Breast epithelium (tissue), 4 donors: ENCODE measurements at regions not wholly inside any gene's neighbourhood (a gene's known extent, or its start where the extent isn't known, plus 50 kb on each side); places are given as distances from the start of the nearest gene placed in this dataset.

ENCODE experiments used
- DNase-seq, 2 donors: peaks; one replicate each; pipeline ENCODE4 v3.0.0-alpha.2; 2019; ENCODE audit warnings: low spot score in 2 of 2
- H3K27ac ChIP-seq, 2 donors: fragments of 200-600 bp; sonication (generic) in 1 of 2; one replicate each; pipeline ENCODE4 v1.5.1; 2016 to 2019; ENCODE audit warnings: mild to moderate bottlenecking in 1 of 2
- H3K27me3 ChIP-seq, 2 donors: fragments of 200-600 bp; sonication (generic) in 1 of 2; one replicate each; pipeline versions ENCODE4 v1.5.1 to v1.6.0; 2017 to 2019; ENCODE audit warnings: control low read depth in 1 of 2, mild to moderate bottlenecking in 1 of 2
- H3K36me3 ChIP-seq: fragments of 200-600 bp; one replicate; pipeline ENCODE4 v1.5.1; 2019
- H3K4me1 ChIP-seq, 2 donors: fragments of 200-600 bp; sonication (generic); one replicate each; pipeline ENCODE4 v1.5.1; 2016 to 2019; ENCODE audit warnings: control low read depth in 1 of 2
- H3K4me3 ChIP-seq, 3 donors: fragments of 200-600 bp; sonication (generic); 1 replicate in 2 of 3; 2 replicates in 1 of 3; pipeline ENCODE4 v1.5.1; 2016 to 2019; ENCODE audit warnings: mild to moderate bottlenecking in 3 of 3, moderate library complexity in 2 of 3
- H3K9me3 ChIP-seq, 2 donors: fragments of 200-600 bp; sonication (generic) in 1 of 2; one replicate each; pipeline ENCODE4 v1.5.1; 2016 to 2019; ENCODE audit warnings: control low read depth in 1 of 2
- POLR2A ChIP-seq: fragments of 450-650 bp; IDR thresholded peaks from one replicate; pipeline ENCODE4 v1.6.1; 2016; ENCODE audit warnings: antibody characterized with exemption, mild to moderate bottlenecking, moderate library complexity
- POLR2AphosphoS5 ChIP-seq, 3 donors: sonication (generic); formaldehyde crosslinking; IDR thresholded peaks; one replicate each; pipeline ENCODE4 v1.6.1; 2017; ENCODE audit warnings: antibody characterized with exemption in 3 of 3
- intact Hi-C: fragments of 100-400 bp; cut with DNase I; formaldehyde crosslinking; loops from one replicate; pipeline ENCODE4 v1.15.1; 2023; ENCODE audit warnings: low total_unique reads
- TF ChIP-seq, protein P1 (sequence below), 3 donors: fragments of 450-650 bp; IDR thresholded peaks; one replicate each; pipeline ENCODE4 v1.5.1; 2016 to 2017; ENCODE audit warnings: antibody characterized with exemption in 3 of 3, mild to moderate bottlenecking in 3 of 3, moderate library complexity in 3 of 3

DNA sequence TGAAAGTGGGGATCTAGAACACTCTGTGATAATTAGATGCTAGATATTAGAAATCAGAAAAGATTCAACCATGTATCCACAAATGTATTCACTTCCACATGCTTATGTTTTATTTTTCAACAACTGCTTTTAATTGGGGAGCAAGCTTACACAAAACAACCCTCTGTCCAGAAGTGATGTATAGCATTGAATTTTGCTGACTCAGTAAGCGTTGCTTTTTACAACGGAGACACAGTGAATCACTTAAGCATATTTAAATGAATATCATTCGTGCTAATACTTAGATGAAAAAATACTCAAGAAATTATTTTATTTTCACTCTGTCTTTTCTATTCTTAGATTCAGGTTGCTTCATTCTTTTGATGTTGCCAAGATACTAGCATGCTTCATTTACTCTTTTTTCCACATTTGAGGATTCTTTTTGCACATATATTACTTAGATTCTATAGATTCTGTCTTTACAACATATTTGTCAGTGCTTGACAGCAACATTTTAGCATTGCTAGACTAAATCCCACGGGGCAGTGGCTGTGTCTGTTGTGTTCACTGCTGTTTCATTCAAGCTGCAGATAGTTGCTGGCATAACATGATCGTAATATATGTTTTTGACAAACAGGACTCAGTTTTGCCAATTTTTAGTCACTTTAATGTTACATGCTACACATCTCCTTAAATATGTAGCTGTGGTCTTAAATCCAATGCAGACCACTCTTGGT lies 1714.4 kb upstream of the SEL1L start:
- Histone ChIP-seq H3K36me3 (no peaks in the 10 kb centered on the region), H3K4me3 (no peak overlapping the region), H3K9me3 (peaks cover 3 to 9% of the 10 kb centered on the region in 2 donors), H3K4me1 (no peaks in the 10 kb centered on the region), H3K27me3 (no peaks in the 10 kb centered on the region), H3K27ac (no peak overlapping the region)
- no peak for DNase-seq
- intact Hi-C loops, result no loop called here
- TF ChIP-seq POLR2A (no peak), POLR2AphosphoS5 (IDR thresholded peaks at IDR 0.05) (no peak)
- TF ChIP-seq, protein P1, sequence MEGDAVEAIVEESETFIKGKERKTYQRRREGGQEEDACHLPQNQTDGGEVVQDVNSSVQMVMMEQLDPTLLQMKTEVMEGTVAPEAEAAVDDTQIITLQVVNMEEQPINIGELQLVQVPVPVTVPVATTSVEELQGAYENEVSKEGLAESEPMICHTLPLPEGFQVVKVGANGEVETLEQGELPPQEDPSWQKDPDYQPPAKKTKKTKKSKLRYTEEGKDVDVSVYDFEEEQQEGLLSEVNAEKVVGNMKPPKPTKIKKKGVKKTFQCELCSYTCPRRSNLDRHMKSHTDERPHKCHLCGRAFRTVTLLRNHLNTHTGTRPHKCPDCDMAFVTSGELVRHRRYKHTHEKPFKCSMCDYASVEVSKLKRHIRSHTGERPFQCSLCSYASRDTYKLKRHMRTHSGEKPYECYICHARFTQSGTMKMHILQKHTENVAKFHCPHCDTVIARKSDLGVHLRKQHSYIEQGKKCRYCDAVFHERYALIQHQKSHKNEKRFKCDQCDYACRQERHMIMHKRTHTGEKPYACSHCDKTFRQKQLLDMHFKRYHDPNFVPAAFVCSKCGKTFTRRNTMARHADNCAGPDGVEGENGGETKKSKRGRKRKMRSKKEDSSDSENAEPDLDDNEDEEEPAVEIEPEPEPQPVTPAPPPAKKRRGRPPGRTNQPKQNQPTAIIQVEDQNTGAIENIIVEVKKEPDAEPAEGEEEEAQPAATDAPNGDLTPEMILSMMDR (IDR thresholded peaks at IDR 0.05), result no peak

DNA sequence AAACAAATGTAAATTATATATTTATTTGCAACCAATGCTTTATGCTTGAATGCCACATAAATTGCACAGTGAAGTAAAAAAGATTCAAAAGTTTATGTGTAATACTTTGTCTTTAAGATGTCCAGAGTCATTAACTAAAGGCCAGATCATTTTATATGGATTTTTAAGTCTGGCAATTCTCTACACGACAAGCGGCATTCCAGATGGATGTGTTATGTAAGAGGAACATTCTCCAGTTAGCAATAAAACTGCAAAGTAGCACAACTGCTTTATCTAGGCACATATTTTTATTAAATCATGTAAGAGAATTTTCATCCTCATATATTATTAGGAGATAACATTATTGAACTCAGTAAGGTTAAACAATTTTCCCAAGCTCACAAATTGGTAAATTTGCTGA lies 1717.7 kb upstream of the SEL1L start:
- H3K4me1 ChIP-seq, result no peaks in the 10 kb centered on the region
- no peak overlapping the region for H3K27ac ChIP-seq
- no peak overlapping the region for H3K4me3 ChIP-seq
- H3K36me3 ChIP-seq, result no peaks in the 10 kb centered on the region
- intact Hi-C loops, result no loop called here
- DNase-seq, result no peak
- no peaks in the 10 kb centered on the region for H3K27me3 ChIP-seq
- TF ChIP-seq, protein P1 (IDR thresholded peaks at IDR 0.05), result no peak
- TF ChIP-seq POLR2A, result no peak
- no peak for TF ChIP-seq POLR2AphosphoS5 (IDR thresholded peaks at IDR 0.05)
- no peaks in the 10 kb centered on the region for H3K9me3 ChIP-seq

DNA sequence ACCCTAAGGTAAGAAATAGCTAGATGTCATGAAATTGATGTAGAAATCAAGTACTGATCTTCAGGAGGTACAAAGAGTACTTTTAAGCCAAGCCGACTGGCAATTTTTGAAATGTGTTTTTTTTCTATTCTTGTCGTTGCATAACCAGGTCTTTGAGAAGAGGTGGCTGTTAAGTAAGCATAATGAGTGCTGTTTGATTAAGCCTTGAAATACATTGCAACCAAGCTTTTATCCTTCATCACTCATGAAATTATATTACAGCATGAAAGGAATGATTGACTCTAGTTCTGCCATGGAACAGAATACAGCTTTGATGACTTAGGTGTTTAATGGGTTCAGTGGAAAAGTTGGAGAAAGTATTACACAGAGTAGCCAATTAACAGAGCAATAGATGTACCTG lies 1720.2 kb upstream of the SEL1L start:
- intact Hi-C loops, result no loop called here
- no peaks in the 10 kb centered on the region for H3K36me3 ChIP-seq
- TF ChIP-seq, protein P1 (IDR thresholded peaks at IDR 0.05), result no peak

GRCh38 chr14:83255015-83255726 lies 1721.5 kb upstream of the SEL1L start:
- DNase-seq, result no peak
- Histone ChIP-seq H3K27me3 (no peaks in the 10 kb centered on the region), H3K27ac (no peak overlapping the region), H3K9me3 (no peaks in the 10 kb centered on the region), H3K4me3 (no peak overlapping the region), H3K4me1 (no peaks in the 10 kb centered on the region), H3K36me3 (no peaks in the 10 kb centered on the region)
- no peak for TF ChIP-seq POLR2AphosphoS5 (IDR thresholded peaks at IDR 0.05)
- TF ChIP-seq, protein P1 (IDR thresholded peaks at IDR 0.05), result no peak
- no peak for TF ChIP-seq POLR2A
- intact Hi-C loops, result no loop called here

More for the DNA sequence above, 1720.2 kb upstream of the SEL1L start:
- no peak for DNase-seq
- Histone ChIP-seq H3K27ac (no peak overlapping the region), H3K9me3 (no peaks in the 10 kb centered on the region), H3K27me3 (no peaks in the 10 kb centered on the region), H3K4me3 (no peak overlapping the region), H3K4me1 (no peaks in the 10 kb centered on the region)

DNA sequence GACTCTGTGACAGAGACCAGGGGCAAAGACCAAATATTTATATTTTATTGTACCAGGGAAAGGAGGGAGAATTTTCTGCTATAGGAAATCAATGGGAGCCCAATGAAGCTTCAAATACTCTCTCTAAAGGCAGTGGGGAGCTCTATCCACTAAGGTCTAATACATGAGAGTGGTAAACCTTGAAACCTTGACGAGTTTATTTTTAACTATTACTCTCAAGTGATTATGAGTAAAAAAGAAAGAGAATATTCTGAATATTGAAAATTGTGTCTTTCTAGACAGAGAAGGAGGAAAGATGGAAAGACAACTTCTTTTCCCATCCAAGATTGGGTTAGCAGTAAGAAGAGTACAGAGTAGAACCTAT lies 1722.1 kb upstream of the SEL1L start:
- H3K27me3 ChIP-seq, result no peaks in the 10 kb centered on the region
- no peak overlapping the region for H3K4me3 ChIP-seq
- TF ChIP-seq, protein P1 (IDR thresholded peaks at IDR 0.05), result no peak
- TF ChIP-seq POLR2AphosphoS5 (IDR thresholded peaks at IDR 0.05) (no peak), POLR2A (no peak)
- no peaks in the 10 kb centered on the region for H3K9me3 ChIP-seq
- no peaks in the 10 kb centered on the region for H3K4me1 ChIP-seq
- intact Hi-C loops, result no loop called here
- H3K27ac ChIP-seq, result no peak overlapping the region
- no peak for DNase-seq
- no peaks in the 10 kb centered on the region for H3K36me3 ChIP-seq
